Lung (tissue), 11 donors: ENCODE measurements at regions not wholly inside any gene's neighbourhood (a gene's known extent, or its start where the extent isn't known, plus 50 kb on each side); places are given as distances from the start of the nearest gene placed in this dataset.

Source experiments
- ATAC-seq: fragments of 200-7000 bp; cut with Tn5 transposase; one replicate; pipeline ENCODE4 v1.9.1; 2020; ENCODE audit warnings: moderate number of reproducible peaks; ENCODE audit not compliant: insufficient read depth, low FRiP score
- DNase-seq, 3 donors: peaks; one replicate each; pipeline ENCODE4 v3.0.0-alpha.2; 2013 to 2017
- H3K27ac ChIP-seq, 2 donors: one replicate each; pipeline ENCODE4 v1.5.1; 2013; ENCODE audit warnings: mild to moderate bottlenecking in 2 of 2, moderate library complexity in 2 of 2, control low read depth in 1 of 2, inconsistent platforms in 1 of 2, low read depth in 1 of 2, low read length in 1 of 2
- H3K27me3 ChIP-seq, 3 donors: one replicate each; pipeline ENCODE4 v1.5.1; 2013; ENCODE audit warnings: low read length in 2 of 3; ENCODE audit not compliant: control insufficient read depth in 3 of 3, insufficient read depth in 3 of 3
- H3K36me3 ChIP-seq, 4 donors: one replicate each; pipeline ENCODE4 v1.5.1; 2013; ENCODE audit warnings: low read length in 4 of 4, mild to moderate bottlenecking in 1 of 4, moderate library complexity in 1 of 4; ENCODE audit not compliant: control insufficient read depth in 4 of 4, insufficient read depth in 4 of 4
- H3K4me1 ChIP-seq, 5 donors: one replicate each; pipeline ENCODE4 v1.5.1; 2013; ENCODE audit warnings: low read length in 5 of 5, mild to moderate bottlenecking in 2 of 5, moderate library complexity in 1 of 5; ENCODE audit not compliant: control insufficient read depth in 5 of 5, insufficient read depth in 5 of 5
- H3K4me3 ChIP-seq: one replicate; pipeline ENCODE4 v1.5.1; 2013; ENCODE audit warnings: mild to moderate bottlenecking, control low read depth, moderate library complexity
- H3K9ac ChIP-seq, 2 donors: one replicate each; pipeline ENCODE4 v1.5.1; 2013; ENCODE audit warnings: low read length in 2 of 2, control low read depth in 1 of 2; ENCODE audit not compliant: insufficient read depth in 1 of 2
- H3K9me3 ChIP-seq, 4 donors: one replicate each; pipeline ENCODE4 v1.5.1; 2013; ENCODE audit warnings: low read length in 3 of 4, mild to moderate bottlenecking in 1 of 4, moderate library complexity in 1 of 4; ENCODE audit not compliant: control insufficient read depth in 4 of 4, insufficient read depth in 3 of 4
- CTCF ChIP-seq: IDR thresholded peaks from 2 replicates; pipeline ENCODE4 v1.5.1; 2012; ENCODE audit warnings: mild to moderate bottlenecking; ENCODE audit errors: control extremely low read depth, extremely low read depth
- WGBS, 2 donors: extraction: QIAGEN DNeasy Blood & Tissue Kit; methylation state at CpG; one replicate each; pipeline ENCODE4 v1.1.7; 2013; 5-methylcytosine and 5-hydroxymethylcytosine counted together
- donor health status: control.
- donor health status: control.
- donor health status: Bipolar disorder and iron deficiency.
- donor health status: healthy.
- donor health status: DM: yes; HTN: yes; CAD: no.

GRCh38 chr12:70971001-70971794 lies 50.7 kb upstream of the PTPRR start:
- no peaks in the 10 kb centered on the region for H3K27me3 ChIP-seq
- H3K4me1 ChIP-seq: peaks cover 0 to 5% (median 0%) of the 10 kb centered on the region in 5 donors

More at GRCh38 chr12:70971001-70971794, 50.7 kb upstream of the PTPRR start:
- Histone ChIP-seq H3K4me3 (no peak overlapping the region), H3K9me3 (no peaks in the 10 kb centered on the region), H3K36me3 (no peaks in the 10 kb centered on the region), H3K27ac (no peak overlapping the region), H3K9ac (no peak overlapping the region)
- ATAC-seq (no peak), DNase-seq (peak in 2 of 3 donors; percentile 26 to 37)
- no peak for TF ChIP-seq CTCF
- 81 to 86% methylated on average over 3 of the region's 3 CpGs for WGBS, 2 donors
